AG08396 (cell line): ENCODE measurements at regions not wholly inside any gene's neighbourhood (a gene's known extent, or its start where the extent isn't known, plus 50 kb on each side); places are given as distances from the start of the nearest gene placed in this dataset.
A peak's percentile ranks its signal among the peaks of the same experiment; 100 is the strongest.

Source experiments
- DNase-seq: peaks from one replicate; pipeline ENCODE4 v3.0.0; 2012; ENCODE audit warnings: low spot score, mixed read lengths

DNA sequence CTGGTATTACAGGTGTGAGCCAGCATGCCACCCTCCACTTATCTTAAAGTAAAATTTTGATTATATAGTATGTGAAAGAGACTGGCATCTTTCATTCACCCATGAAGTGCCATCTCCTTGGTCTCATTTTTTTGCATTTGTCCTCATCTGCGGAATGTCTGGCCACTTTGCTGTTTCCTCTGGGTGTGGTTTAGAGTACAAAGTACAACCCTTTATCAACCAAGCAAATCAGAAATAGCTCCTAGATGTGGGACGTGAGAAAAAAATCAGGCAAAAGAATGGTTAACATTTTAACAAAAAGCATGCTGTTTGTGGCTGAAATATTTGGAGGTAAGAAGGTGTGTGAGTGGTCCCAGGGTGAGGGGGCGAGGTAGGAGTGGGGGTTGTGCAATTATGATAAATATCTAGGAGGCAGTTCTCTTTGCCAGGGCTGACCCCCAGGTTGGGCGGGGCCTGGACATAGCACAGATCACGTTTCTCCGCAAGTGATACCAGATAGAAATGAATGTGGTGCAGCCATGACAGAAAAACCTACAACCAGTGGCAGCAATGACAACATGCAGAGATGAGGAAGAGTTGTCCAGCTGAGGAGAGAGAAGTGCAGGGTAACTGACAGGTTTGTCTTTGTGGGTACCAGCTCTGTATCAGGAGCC, 115.8 kb upstream of the SERTAD2 start:
- no peak for DNase-seq

DNA sequence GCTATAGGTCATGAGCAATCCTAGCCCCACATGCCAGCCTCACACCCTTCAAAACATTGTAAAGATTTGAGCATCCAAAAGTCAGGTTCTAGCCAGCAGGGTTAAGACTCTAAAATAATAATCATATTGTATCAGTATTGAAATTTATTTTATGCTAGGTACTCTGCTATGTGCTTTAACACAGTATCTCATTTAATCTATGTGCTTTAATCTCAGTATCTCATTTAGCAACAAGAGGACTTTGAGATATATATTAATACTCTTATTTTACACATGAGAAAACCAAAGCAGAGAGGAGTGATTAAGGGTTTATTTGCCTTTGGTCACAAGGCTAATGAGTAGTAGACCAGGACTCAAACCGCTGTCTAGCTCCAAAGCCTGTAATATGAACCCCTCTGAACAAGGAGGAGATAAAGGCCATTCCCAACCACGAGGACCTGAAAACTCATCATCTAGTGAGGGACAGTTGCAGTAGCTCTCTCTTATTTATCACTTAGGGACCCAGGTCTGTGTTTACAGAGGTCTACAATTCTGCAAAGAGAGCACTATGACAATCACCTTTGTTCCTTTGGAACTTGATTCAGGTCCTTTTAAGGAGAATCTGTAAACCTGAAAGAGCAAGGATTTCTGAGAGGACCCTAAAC, 116.5 kb upstream of the SERTAD2 start:
- DNase-seq = no peak

DNA sequence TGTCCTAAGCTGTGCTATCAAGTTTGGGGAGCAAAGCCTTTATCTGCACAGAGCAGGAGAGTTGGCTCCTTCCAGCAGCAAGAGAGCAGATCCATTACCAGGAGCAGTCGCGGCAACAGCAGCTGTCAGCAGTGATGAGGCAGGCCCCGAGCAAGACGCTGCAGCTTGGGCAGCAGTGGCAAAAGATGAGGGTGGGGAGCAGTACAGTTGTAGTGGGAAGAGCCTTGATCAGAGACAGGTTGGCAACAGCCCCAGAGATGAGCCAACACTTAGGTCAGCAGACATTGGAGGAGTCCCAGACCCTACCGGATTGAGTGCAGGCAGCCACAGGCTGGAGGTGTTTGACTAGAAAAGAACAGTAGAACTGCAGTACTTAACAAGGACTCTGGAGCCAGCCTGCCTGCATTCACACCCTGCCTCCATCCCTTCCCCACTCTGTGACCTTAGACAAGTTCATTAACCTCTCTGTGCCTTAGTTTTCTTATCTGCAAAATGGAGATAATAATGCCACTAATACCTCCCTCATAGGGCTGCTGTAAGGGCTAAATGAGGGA, 117.1 kb upstream of the SERTAD2 start:
- DNase-seq = peak; percentile 80

DNA sequence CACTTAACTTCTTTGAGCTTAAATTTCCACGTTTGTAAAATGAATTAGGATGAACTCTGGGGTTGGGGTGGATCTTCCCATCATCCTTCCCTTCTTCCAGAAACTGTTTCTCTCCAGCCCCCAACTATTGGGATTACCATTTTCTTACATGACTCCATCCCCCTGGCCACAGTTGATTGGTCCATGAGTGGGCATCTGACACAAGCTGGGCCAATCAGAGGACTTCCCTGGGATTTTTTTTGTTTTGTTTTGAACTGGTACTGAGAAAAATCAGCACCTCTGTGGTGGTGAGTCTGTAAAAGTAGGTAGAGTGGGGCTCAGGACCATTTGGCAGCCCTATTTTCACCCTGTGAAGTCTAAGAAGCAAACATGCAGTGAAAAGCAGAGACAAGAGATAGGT, 118.0 kb upstream of the SERTAD2 start:
- no peak for DNase-seq

DNA sequence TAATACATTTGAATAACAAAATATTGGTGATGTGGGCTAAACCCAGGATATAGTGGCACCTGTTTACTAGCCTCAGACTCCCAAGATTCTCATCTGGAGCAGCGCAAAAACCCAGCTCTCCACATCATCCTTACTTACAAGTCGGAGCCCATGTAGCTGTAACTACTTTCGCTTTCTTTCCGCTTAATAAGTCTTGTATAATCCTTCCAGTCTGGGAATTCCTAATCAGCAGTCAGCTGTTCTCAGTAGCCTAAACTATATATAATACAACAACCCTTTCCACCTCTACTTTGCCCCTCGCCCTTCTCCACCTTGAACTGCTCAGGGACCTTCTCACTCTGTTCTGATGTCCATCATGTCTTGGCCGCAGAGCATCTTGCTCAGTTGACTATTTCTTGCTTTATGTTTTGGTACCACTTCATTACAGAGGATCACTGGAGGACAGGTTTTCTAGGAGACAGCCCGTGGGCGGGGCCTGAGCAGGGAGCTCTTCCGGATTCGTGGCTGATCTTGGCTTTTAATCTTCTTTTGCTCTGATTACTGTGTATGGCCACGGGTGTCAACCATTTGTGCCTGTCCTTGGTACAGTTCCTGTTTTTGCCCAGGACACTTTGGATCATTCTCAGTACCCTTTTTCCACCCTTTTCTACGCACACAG, 119.9 kb upstream of the SERTAD2 start:
- DNase-seq = no peak

DNA sequence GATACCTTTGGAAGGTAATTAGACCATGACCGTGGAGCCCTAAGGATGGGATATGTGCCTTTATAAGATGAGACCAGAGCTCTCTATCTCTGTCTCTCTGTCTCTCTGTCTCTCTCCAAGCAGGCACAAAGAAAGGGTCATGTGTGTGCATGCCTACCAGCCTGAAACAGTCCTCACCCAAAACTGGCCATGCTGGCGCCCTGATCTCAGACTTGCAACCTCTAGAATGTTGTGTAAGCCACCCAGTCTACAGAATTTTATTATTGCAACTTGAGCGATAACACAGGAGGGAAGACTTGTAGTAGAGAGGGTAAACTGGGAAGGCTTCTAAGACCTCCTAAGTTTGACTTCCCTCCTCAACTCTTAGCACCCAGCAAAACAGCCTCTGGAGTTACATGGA, 124.1 kb upstream of the SERTAD2 start:
- no peak for DNase-seq

DNA sequence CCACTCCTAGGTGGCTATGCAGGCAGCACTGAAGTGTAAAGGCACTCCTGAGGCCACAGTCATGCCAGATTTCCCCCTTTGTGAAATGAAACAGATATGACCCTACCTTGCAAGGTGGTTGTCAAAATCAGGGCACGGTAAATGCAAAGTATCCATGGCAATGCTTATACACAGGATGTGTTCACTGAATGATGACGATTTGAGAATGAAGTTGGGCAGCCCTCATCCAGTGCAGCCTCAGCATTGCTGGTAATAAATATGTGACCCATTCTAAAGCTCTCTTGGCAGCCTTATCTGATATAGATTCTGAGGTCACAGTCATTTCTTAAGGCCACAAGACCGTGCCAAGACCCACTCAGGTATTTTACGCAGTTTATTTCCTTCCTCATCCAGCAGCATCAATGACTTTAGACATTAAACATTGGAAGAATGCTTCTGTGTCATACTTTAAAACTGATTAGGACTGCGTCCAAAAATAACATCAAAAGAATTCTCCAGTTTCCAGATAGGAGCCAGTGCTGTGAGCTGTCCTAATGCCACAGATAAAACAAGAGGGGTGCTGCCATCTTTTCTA, 125.5 kb upstream of the SERTAD2 start:
- peak; percentile 57 for DNase-seq

DNA sequence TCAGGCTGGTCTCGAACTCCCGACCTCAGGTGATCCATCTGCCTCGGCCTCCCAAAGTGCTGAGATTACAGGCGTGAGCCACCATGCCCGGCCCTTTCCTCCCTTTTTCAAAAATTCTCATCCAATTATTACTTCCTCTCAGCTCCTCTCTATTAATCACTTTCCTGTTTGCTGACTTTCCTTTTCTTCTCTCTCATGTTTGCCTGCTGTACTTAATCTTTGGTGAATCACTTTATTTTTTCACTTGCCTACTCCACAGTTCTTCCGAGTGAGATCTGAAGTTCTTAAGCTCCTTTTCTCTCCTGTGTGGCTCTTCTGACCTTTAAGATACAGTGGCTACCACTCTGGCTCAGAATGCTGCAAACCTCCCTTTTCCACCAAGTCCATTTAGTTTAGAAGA, 126.3 kb upstream of the SERTAD2 start:
- no peak for DNase-seq

DNA sequence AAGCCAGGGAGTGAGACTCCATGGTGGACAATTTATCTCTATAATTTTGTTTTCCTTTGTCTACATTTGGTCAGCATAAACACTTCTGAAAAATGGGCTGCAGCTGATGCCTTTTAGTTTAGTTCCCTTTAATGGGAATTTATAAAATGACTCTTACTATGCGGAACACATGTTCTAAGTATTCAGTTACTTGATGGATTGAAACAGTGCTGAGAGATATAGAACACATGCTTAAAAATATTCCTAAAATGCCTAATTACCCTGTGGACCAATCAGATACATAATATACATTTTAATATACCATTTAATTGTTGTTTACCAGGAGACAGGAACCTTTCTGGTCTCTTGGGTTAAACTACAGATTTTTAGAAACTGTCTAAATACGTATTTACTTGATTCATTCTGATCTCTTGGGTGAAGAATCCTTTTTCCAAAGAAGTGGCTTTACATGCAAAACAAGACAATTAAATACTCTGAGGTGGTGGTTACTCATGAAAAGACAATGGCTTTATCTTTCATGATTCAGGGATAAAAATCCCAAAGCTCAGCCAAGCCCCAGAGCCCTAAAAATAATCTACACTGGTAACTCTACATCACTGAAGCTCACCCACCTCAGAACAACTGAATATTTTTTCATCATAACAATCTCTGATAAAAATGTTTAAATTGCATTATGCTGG, 128.1 kb upstream of the SERTAD2 start:
- no peak for DNase-seq

DNA sequence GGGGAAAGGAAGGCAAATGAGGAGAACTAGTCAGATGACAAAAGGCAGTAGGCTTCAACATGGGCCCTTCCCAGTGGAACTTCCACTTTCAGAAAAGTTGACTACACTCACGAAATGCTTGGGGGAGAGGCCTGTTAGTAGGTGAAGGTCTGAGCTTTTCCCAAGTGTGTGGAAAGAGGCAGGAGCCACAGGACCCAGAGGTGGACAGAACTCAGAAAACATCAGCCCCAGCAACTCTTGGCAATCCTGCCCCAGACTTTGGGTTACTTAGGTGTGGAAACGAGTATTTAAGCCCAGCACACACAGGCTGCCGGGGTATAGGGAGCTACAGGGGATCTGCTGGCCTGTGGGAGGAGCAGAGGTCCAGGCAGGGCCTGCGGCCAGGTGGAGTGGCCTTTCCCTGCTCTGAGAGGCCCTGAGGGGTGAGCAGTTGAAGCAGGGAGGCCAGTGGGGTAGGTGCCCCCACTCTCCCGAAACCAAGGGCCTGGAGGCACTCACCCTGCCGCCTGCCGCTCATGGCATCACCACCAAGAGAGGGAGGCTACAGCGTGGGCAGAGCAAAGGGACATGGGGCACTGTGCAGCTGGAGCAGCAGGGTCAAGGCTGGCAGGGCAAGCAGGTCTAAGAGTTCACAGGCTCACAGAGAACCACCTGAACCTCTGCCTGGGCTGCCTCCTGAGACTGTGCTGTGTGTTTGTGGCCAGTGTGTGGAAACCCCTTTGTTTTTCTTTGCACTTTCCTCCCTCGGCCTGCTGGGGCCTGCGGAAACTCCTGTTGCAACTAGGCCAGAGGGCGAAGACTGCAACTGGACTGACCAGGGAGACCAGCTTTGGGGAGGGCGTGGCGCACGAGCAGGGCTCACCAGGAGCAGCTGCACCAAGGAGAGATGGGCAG, 130.7 kb upstream of the SERTAD2 start:
- no peak for DNase-seq

DNA sequence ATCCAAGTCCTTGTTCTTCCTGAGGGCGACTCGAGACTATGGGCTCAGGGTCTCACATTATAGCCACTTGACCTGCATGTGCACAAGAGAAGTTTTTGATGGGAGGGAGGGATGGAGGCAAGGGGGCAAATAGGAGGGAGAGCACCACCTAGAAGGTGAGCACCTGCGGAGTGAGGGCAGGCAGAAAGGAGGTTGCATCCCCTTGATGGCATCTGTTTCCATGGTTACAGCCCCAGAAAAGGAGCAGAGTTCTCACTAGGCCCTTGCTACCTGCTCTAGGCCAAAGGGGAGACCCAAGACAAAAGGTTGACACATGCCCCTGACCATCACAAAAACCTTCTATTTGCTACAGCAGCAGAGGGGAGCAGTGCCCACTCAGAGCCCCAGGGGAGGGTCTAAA, 131.5 kb upstream of the SERTAD2 start:
- no peak for DNase-seq

DNA sequence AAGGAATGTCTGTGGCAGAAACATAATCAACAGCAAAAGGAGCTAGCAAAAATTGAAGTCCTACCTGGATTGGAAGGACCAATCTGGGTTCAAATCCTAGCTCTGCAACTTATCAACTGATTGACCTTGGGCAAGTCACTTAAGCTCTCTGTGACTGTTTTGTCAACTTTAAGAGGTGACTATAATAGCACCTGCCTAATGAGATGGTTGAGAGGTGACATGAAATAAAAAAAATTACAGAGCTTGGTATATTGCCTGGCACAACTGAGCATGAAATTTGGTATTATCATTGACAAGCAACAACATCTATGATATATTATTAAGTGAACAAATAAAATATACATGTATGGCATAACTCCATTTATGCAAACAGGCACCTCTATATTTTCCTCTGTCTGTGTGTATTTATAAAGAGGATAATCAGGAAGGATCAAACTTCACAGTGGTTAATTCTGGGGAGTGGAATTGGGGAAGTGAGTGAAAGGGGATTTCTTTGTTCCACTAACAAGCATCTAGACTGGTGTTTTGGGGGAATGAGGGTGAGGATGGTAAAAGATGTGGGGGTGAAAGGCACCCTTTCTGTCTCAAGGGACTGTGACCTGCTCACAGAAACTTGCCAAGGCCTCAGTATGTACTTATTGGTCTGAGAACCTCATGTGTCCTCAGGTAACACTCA, 132.8 kb upstream of the SERTAD2 start:
- DNase-seq = no peak

DNA sequence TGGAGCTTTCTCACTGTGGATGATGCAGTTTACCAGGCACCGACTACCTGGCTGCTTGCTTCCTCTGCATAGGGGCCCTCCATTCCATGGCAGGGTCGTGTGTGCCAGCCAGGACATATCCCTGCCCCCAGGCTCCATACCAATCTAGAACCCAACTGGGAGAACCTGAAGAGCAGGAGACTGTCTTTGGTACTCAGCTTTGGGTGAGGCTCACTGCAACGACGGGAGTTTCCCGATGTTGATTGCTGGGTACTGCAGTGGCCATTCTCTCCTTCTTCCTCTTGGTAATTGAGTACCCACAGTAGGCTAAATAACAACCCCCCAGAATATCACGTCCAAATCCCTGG, 133.3 kb upstream of the SERTAD2 start:
- DNase-seq = no peak

DNA sequence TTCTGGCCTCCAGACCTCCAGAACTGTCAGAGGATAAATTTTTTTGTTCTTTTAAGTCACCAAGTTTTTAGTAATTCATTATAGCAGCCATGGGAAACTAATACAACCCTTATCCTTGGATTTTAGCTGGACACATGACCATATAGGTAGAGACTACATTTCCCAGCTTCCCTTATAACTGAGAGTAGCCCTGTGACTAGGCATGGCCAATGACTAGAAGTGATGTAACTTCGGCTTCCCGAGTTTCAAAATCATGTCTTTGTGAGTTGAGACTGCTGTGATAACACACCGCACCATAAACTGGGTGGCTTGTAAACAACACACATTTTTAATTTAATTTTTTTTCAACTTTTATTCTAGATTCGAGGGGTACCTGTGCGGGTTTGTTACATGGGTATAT, 134.0 kb upstream of the SERTAD2 start:
- no peak for DNase-seq

DNA sequence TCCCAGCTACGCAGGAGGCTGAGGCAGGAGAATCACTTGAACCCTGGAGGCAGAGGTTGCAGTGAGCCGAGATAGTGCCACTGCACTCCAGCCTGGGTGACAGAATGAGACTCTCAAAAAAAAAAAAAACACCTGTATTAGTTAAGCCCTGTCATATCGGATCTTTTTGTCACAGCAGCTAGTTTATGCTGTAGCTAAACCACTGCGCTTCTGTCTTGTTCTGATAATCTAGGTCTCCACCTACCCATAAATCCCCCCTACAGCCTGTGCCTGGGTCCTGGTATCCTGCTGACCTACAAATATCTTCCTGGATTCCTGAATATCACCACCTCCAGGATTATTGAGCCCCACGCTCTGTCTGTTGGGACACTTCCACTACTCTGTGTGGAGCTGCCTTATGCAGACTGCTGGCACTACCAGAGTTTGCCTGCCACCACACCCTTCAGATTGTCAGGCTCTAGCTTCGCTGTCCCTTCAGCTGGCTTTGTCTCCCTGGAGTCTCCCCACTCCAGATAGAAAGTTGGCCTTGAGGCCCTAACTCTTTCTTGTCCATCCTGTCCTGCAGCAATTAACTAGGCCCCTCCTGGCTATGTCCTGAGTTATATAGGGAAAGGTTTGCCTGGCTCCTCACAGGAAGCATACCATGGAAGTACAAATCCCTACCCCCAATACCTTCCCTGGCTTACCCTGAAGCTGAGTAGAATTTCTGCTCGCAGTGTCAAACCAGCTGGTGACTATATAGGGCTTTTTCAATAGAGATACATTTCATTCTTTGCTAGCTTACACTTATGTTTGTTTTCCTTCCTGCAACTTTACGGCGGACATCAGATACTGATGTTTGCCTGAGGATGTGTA, 136.0 kb upstream of the SERTAD2 start:
- DNase-seq = no peak

DNA sequence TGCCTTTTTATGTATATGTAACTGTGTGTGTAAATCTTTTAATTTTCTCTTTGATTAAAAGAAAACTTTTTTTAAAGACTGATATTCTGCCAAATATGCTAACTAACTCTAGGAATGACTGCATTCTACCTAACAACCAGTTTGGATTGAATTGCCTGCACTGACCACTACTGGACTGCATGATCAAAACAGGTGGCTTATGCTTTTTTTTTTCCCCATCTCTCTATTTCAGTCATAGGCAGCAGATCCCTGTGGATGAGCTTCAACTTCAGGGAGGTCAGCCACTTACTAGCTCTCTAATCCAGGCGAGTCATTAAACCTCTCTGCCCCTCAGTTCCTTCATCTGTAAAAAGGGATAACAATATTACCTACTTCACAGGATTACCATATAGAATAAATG, 138.6 kb upstream of the SERTAD2 start:
- no peak for DNase-seq

DNA sequence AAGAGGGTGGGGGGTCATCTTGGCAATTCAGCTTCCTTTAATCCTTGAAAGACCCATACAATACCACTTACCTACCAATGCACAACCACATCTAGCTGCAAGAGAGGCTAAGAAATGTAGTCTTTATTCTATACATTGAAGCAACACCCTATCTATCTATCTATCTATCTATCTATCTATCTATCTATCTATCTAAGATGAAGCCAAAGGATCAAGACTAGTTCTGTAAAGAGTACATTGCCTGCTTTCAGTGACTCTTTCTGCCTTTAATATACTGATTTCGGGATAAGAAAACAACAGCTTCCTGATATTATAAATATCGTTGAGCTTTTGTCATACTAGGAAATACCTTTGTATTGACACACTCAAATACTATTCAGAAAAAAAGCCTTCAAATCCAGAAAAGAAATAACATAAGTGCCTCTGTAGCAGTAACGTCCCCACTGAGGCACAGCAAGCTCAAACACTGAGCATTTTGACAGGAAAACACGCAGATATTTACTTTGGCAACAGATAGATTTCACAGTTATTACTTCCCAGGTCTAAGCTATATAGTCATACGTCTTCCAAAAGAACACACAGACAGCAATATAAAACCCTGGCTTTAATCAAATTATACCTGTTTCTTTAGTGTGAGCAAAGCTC, 139.4 kb upstream of the SERTAD2 start:
- no peak for DNase-seq

DNA sequence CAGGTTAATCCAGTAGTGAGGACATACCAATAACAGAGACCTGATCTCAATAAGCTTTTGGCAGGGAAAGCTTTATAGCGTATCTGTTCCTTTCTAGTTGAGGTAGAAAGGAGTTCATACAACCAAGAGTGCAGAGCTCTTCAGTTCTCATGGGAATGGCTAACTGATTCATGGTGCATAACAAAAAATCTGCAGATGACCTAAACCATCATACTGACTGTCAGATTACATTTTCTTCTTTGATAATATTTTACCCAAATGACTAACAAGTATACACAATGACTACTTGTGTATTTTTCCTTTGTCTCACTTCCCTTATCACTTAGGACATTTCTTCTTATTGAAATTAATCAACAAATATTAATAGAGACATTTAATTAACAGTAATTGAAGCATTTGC, 140.0 kb upstream of the SERTAD2 start:
- no peak for DNase-seq

DNA sequence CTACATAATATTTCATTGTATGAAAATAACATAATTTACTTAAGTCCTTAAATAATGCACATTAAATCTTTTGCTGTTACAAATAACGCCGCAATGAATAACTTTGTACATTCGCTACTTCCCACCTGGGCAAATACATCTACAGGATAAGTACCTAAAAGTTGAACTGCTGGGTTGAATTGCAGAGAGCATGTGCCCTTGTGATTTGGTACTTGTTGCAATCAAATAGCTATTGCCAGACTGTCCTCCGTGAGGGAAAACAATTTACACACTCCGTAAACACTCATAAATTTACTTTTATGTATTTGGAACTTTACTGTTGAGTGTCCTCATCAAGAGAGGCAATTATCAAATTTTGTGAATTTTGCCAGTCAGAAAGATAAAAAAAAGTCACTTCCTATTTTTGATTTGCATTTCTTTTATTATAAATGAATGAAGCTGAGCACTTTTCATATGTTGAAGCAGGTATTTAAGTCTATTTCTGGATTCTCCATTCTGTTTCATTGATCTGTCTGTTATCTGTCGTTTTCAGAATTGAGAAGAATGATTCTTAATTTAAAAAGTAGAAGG, 140.8 kb upstream of the SERTAD2 start:
- DNase-seq = no peak
